A673 (cell line): ENCODE measurements at regions not wholly inside any gene's neighbourhood (a gene's known extent, or its start where the extent isn't known, plus 50 kb on each side); places are given as distances from the start of the nearest gene placed in this dataset.

Source experiments
- EZH2 ChIP-seq: fragments of 200-600 bp; sonication (generic); IDR thresholded peaks from 2 replicates; pipeline ENCODE4 v1.6.1; 2017; ENCODE audit warnings: borderline replicate concordance, low read depth, mild to moderate bottlenecking, mixed read lengths, antibody characterized with exemption, low read length; ENCODE audit not compliant: poor library complexity, severe bottlenecking
- TF ChIP-seq, protein P1 (sequence below): fragments of 300-800, 200-600 bp; sonication (generic); conservative IDR thresholded peaks from 2 replicates; pipeline ENCODE4 v1.5.1; 2017; ENCODE audit warnings: low read depth, mild to moderate bottlenecking, antibody characterized with exemption, low read length, moderate library complexity, mixed read lengths

DNA sequence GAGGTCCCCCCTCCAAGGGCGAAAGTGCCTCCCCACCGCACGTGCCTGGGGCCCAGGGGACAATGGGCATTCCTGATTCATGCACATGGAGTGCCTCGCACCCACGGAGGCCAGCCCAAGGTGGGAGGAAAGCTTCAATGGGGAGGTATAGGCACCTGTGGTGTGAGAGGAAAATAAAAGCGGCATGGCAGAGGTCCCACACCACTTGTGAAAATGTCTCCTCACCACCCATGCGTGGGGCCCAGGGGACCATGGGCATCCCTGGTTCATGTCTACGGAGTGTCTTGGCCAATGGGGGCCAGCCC lies 384.7 kb downstream of the ALG10 start:
- TF ChIP-seq EZH2: no peak
- TF ChIP-seq, protein P1, sequence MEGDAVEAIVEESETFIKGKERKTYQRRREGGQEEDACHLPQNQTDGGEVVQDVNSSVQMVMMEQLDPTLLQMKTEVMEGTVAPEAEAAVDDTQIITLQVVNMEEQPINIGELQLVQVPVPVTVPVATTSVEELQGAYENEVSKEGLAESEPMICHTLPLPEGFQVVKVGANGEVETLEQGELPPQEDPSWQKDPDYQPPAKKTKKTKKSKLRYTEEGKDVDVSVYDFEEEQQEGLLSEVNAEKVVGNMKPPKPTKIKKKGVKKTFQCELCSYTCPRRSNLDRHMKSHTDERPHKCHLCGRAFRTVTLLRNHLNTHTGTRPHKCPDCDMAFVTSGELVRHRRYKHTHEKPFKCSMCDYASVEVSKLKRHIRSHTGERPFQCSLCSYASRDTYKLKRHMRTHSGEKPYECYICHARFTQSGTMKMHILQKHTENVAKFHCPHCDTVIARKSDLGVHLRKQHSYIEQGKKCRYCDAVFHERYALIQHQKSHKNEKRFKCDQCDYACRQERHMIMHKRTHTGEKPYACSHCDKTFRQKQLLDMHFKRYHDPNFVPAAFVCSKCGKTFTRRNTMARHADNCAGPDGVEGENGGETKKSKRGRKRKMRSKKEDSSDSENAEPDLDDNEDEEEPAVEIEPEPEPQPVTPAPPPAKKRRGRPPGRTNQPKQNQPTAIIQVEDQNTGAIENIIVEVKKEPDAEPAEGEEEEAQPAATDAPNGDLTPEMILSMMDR: no peak
